ENCODE measurements at regions not wholly inside any gene's neighbourhood (a gene's known extent, or its start where the extent isn't known, plus 50 kb on each side); places are given as distances from the start of the nearest gene placed in this dataset.

GRCh38 chr16:79972053-79972704 is 371.6 kb upstream of the MAF start:
- Histone ChIP-seq H3K4me2 (ENCODE audit: insufficient read depth, insufficient read length, low read length) (no peak overlapping the region), H3K27ac (ENCODE audit: insufficient read length, low read depth, low read length) (no peak overlapping the region), H3K4me1 (ENCODE audit: insufficient read depth, low read length) (no peaks in the 10 kb centered on the region), H2BK15ac (ENCODE audit: low read depth, low read length) (no peak overlapping the region), H3K23ac (ENCODE audit: insufficient read length, low read depth, low read length) (no peak overlapping the region), H3K79me2 (ENCODE audit: insufficient read depth, low read length) (no peaks in the 10 kb centered on the region), H3K9me3 (ENCODE audit: control insufficient read depth, low read depth, low read length) (no peaks in the 10 kb centered on the region), H3K9ac (ENCODE audit: extremely low read depth, insufficient read length, low read length) (no peak overlapping the region), H2AK5ac (ENCODE audit: insufficient read length, low read length) (no peak overlapping the region), H2BK5ac (ENCODE audit: insufficient read length, low read length) (no peak overlapping the region), H4K91ac (ENCODE audit: insufficient read length, low read depth, low read length) (no peak overlapping the region), H2BK20ac (ENCODE audit: low read depth, low read length, poor library complexity, severe bottlenecking) (no peak overlapping the region), H2BK12ac (ENCODE audit: insufficient read length, low read depth, low read length) (no peak overlapping the region), H2BK120ac (ENCODE audit: low read depth, low read length, poor library complexity, severe bottlenecking) (no peak overlapping the region), H3K4ac (ENCODE audit: low read depth, low read length) (no peak overlapping the region), H3K23me2 (ENCODE audit: insufficient read length, low read depth, low read length, poor library complexity, severe bottlenecking) (no peaks in the 10 kb centered on the region), H4K20me1 (ENCODE audit: control insufficient read depth, insufficient read depth, insufficient read length) (no peaks in the 10 kb centered on the region), H3K27me3 (ENCODE audit: insufficient read depth, low read length) (no peaks in the 10 kb centered on the region), H3T11ph (ENCODE audit: low read length) (no peak overlapping the region), H3K14ac (ENCODE audit: insufficient read depth, low read length) (no peak overlapping the region), H3K18ac (ENCODE audit: insufficient read length, low read depth, low read length) (no peak overlapping the region), H4K8ac (replicated peaks; ENCODE audit: insufficient read length, low read depth, low read length) (no peak overlapping the region), H2AFZ (ENCODE audit: low read length) (no peak overlapping the region), H3K56ac (ENCODE audit: insufficient read length, low read depth, low read length) (no peak overlapping the region), H3K79me1 (ENCODE audit: insufficient read depth, low read depth, low read length, poor library complexity, severe bottlenecking) (no peaks in the 10 kb centered on the region), H4K5ac (ENCODE audit: insufficient read length, low read depth, low read length) (no peak overlapping the region)
- Mint-ChIP-seq H3K27ac (no peak overlapping the region), H3K9me3 (no peaks in the 10 kb centered on the region), H3K4me3 (no peak overlapping the region), H3K4me1 (no peaks in the 10 kb centered on the region), H3K36me3 (ENCODE audit: insufficient read depth in 1 of 3, low read depth in 3 of 3) (no peaks in the 10 kb centered on the region), H3K27me3 (ENCODE audit: low read depth) (no peaks in the 10 kb centered on the region; the same call in 1 of the 2 replicates)
- TF ChIP-seq CTCF (conservative IDR thresholded peaks at IDR 0.05), result no peak
- WGBS (ENCODE audit: extremely low coverage, insufficient read length, low lambda C conversion rate), result no CpG with 5 or more reads among the region's 4 CpGs
- no peak for DNase-seq

Data from H9 (cell line).